IPS-18c (cell line): ENCODE measurements at regions not wholly inside any gene's neighbourhood (a gene's known extent, or its start where the extent isn't known, plus 50 kb on each side); places are given as distances from the start of the nearest gene placed in this dataset.

Experiments
- H3K4me3 ChIP-seq: 2 replicates; pipeline ENCODE4 v1.7.0; 2013; ENCODE audit warnings: low read depth, mild to moderate bottlenecking, low read length, moderate library complexity; ENCODE audit not compliant: insufficient read depth
- H3K9me3 ChIP-seq: one replicate; pipeline ENCODE4 v1.6.1; 2013; ENCODE audit warnings: mild to moderate bottlenecking, low read length, moderate library complexity; ENCODE audit not compliant: control insufficient read depth, insufficient read depth

DNA sequence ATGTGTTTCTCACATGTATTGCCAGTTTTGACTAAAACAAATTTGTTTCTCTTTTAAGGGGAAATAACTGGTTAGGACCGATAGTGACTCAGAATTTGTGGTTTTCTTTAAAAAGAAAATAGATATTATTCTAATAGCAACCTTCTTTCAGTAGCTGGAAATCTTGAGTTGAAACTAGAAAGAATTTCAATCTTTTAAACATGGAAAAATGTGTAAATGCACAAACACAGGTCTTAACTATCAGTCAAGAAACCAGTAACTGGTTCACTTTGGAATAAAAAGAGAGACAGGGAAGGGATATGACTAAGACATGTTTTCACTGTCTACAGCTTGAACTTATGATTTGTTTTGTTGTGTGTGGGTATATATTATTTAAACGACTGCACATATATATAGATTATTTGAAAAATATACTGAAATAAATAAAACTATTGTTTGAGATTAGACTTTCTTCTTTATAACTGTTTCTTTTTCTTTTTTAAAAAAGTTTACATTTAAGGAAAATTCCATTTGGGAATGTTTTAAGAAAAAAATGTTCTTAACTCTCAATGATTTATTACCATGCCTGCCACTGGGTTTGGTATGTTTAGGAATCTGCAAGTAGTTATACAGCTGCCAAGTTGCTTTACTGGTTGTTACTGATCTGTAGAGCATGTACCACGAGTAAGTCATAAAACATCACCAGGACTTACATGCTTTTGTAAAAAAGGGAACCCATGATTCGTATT is 753.3 kb upstream of the MARCKS start:
- Histone ChIP-seq H3K9me3 (no peaks in the 10 kb centered on the region), H3K4me3 (no peak overlapping the region)

- Histone ChIP-seq H3K4me3 (no peak overlapping the region), H3K9me3 (no peaks in the 10 kb centered on the region)
Measured at GRCh38 chr6:113104541-113104940, 752.6 kb upstream of the MARCKS start.

DNA sequence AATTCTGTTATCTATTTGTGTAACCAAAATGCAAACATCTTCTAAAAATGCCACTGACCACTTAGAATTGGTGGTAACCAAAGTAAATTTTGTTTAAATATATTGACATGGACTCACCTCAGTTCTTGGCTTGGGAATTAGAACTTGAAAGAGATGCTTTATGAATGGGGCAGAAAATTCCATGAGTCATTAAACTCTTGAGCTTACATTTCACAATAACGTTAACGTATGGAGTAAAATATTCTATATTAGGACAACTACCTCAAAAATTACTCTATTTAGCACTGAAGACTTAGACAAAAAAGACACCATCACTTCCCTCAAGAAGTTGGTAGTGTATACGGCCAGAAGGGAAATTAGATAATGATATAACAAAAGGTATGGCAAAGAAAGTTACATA is 752.2 kb upstream of the MARCKS start:
- no peaks in the 10 kb centered on the region for H3K9me3 ChIP-seq
- no peak overlapping the region for H3K4me3 ChIP-seq

GRCh38 chr6:113110211-113110610 is 746.9 kb upstream of the MARCKS start:
- Histone ChIP-seq H3K4me3 (no peak overlapping the region), H3K9me3 (no peaks in the 10 kb centered on the region)

DNA sequence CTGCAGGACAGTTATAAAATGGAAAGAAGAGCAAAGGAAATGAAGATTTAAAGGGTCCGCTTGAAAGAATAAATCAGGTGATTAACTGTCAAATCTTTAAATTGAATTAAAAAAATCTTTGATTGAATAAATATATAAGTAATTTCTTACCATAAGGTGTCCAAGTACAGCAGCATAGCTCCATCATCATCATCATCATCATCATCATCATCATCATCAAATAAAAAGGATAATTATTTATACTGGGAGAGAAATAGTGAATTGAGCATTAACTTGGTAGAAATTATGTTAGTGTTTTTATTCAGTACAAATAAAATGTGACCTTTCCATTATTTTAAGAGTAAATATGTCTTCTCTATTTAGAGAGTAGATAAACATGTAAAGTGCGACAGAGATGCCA is 745.6 kb upstream of the MARCKS start:
- Histone ChIP-seq H3K9me3 (no peaks in the 10 kb centered on the region), H3K4me3 (no peak overlapping the region)

DNA sequence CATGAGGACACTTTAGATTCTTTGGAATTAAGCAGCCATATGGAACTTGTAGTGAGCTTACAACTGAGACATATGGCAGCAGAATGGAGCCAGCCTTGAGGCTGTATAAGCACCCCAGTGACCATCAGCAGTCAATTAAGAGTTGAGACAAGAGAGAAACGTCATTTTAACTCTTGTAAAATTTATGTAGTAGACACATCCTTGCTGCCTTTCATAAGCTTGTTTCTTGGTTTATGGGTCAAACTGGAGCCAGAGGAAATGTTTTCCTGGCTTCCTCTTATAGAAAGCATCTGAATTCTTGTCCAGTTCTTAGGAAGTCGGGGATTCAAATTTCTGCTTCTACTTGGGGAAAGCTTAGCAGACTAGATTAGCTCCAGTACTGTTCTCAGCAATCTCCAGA is 745.1 kb upstream of the MARCKS start:
- no peak overlapping the region for H3K4me3 ChIP-seq

GRCh38 chr6:113115196-113115595 is 741.9 kb upstream of the MARCKS start:
- H3K4me3 ChIP-seq, result no peak overlapping the region
- no peaks in the 10 kb centered on the region for H3K9me3 ChIP-seq

More for the DNA sequence above, 745.1 kb upstream of the MARCKS start:
- no peaks in the 10 kb centered on the region for H3K9me3 ChIP-seq

DNA sequence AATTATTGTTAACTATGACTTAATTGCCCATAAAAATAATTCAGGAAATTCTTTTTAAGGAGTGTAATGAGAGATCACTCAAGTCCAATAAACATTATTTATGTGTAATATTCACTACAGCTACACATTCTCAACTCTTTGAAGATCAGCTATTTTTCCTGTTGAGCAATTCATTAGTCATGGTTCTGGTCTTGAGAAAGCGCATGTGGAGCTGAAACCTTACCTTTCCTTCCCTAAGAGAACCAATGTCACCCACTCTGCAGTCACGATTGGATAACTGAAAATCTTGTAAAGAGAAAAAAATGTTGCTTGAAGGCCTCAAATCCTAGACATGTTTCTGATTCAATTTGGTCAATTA is 736.9 kb upstream of the MARCKS start:
- no peaks in the 10 kb centered on the region for H3K9me3 ChIP-seq
- H3K4me3 ChIP-seq, result no peak overlapping the region

GRCh38 chr6:113120582-113121285 is 736.4 kb upstream of the MARCKS start:
- H3K4me3 ChIP-seq, result no peak overlapping the region
- H3K9me3 ChIP-seq, result no peaks in the 10 kb centered on the region

DNA sequence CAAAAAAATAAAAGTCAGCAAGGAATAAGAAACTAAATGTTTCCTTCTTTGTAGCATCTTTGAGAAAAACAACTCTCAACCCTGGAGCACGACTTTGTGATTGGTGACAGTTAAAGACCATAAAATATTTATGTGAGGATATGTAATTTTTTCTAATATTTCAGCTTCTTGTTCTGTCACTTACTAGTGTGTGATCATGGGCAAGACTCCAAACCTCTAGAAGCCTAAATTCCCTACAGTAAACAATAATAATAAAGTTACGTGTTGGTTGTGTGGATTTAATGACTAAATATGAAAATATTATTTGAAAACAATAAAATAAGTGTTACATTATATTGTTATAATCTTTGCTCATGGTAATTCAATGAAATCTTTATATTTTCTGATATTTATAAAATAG is 735.6 kb upstream of the MARCKS start:
- H3K9me3 ChIP-seq, result no peaks in the 10 kb centered on the region
- H3K4me3 ChIP-seq, result no peak overlapping the region

- no peaks in the 10 kb centered on the region for H3K9me3 ChIP-seq
Measured at GRCh38 chr6:113122060-113122459, 735.1 kb upstream of the MARCKS start.

GRCh38 chr6:113125626-113126025 is 731.5 kb upstream of the MARCKS start:
- H3K4me3 ChIP-seq, result no peak overlapping the region

More at GRCh38 chr6:113122060-113122459, 735.1 kb upstream of the MARCKS start:
- H3K4me3 ChIP-seq, result no peak overlapping the region

GRCh38 chr6:113127786-113128419 is 729.2 kb upstream of the MARCKS start:
- Histone ChIP-seq H3K4me3 (no peak overlapping the region), H3K9me3 (no peaks in the 10 kb centered on the region)

More at GRCh38 chr6:113125626-113126025, 731.5 kb upstream of the MARCKS start:
- no peaks in the 10 kb centered on the region for H3K9me3 ChIP-seq

- H3K4me3 ChIP-seq, result no peak overlapping the region
Measured at GRCh38 chr6:113128661-113129060, 728.5 kb upstream of the MARCKS start.

DNA sequence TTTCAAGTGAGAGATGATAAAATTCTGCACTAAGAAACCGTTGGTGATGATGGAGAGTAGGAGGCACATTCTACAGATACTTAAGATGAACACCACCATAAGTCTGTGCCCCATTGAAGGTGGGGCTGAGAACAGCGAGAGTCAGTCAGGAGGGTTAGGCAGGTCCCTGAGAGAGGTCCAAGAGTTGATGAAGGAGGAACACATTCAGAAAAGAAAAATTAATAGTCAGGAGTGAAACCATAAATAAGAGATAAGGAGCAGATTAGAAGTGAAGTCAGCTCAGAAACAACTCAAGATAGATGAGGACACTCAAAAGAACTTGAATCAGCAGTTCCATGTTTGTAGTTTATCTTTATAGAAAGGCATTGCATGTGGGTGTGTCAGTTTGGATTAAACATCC is 727.2 kb upstream of the MARCKS start:
- H3K4me3 ChIP-seq, result no peak overlapping the region
- no peaks in the 10 kb centered on the region for H3K9me3 ChIP-seq

More at GRCh38 chr6:113128661-113129060, 728.5 kb upstream of the MARCKS start:
- no peaks in the 10 kb centered on the region for H3K9me3 ChIP-seq

GRCh38 chr6:113137426-113137825 is 719.7 kb upstream of the MARCKS start:
- no peaks in the 10 kb centered on the region for H3K9me3 ChIP-seq
- H3K4me3 ChIP-seq, result no peak overlapping the region

DNA sequence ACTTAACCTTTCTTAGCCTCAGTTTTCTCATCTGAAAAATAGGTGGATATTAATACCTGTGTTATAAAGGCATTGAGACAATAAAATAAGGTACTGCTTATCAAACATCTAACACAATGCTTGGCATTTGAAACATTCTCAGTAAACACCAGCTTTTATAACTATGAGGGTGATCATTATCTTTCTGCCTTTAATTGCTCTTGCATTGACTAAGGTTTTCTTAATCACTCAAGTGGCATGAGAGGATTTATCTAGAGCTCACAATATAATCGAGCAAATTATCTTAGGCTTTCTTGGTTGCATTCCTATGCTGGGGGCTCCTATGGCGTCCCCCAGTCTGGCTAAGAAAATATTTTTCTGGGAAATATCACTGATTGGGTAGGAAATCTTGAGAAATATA is 716.4 kb upstream of the MARCKS start:
- H3K4me3 ChIP-seq, result no peak overlapping the region
- H3K9me3 ChIP-seq, result no peaks in the 10 kb centered on the region

DNA sequence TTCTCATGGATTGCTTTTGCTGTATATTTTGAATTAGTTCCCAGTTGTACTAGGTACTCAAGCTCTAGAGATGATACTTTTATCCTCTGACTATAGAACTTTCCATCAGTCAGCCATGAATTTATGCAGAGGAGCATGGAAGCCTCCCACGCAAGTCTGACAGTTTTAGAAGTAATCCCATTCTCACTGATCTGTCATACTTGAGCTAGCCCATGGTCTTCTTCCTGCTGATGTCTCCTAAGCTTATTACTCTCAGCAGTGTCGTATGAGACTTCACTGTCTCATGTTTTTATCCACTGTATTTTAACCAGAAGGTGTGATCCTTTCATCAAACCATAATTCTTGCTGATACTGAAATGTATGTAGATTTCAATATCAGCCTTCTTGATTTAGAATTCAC is 715.2 kb upstream of the MARCKS start:
- Histone ChIP-seq H3K9me3 (no peaks in the 10 kb centered on the region), H3K4me3 (no peak overlapping the region)
